Globus pallidus (tissue), 1 donor: ENCODE measurements at regions not wholly inside any gene's neighbourhood (a gene's known extent, or its start where the extent isn't known, plus 50 kb on each side); places are given as distances from the start of the nearest gene placed in this dataset.
A peak's percentile ranks its signal among the peaks of the same experiment; 100 is the strongest.

Experiments
- DNase-seq: peaks from one replicate; pipeline ENCODE4 v3.0.0-alpha.2; 2015; ENCODE audit warnings: low spot score

GRCh38 chr20:58091810-58092209 is 136.6 kb downstream of the ANKRD60 start:
- DNase-seq: no peak

- DNase-seq: no peak
These were observed 138.3 kb downstream of the ANKRD60 start for GRCh38 chr20:58090161-58090560.

DNA sequence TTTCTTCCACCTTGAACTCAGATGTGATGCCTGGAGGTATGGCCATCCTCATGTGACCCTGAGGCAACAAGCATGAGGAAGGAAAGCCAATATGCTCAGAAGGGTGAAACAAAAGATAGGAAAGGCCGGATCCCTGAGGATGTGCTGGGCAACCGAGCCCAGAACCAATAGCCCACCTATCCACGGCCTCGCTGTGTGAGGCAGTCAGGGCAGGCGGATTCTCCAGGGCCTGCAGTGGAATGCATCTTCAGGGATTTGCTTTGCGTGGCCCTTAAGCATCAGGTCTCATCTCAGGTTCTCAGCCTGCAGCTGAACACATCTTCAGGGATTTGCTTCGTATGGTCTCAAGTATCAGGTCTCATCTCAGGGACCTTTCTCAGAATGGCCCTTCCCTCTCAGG is 139.8 kb downstream of the ANKRD60 start:
- DNase-seq: no peak

DNA sequence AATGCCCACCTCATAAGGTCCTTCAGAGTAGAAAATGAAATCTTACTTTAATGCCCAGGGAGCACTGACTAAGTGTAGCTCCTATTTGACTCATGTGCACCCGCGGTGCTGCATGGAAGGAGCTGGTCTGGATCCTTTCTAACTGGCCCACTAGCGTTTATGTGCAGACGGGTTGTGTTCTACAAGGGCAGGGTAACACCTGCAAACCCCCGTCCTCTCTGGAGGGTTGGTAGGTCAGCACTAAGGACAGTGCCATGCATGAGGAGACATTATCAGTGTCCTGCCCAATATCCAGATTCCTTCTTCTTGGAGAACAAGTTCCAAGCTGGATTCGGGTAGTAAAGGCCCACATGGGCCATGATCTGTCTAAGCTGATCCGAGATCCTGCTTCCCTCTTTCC is 140.3 kb downstream of the ANKRD60 start:
- DNase-seq: no peak

DNA sequence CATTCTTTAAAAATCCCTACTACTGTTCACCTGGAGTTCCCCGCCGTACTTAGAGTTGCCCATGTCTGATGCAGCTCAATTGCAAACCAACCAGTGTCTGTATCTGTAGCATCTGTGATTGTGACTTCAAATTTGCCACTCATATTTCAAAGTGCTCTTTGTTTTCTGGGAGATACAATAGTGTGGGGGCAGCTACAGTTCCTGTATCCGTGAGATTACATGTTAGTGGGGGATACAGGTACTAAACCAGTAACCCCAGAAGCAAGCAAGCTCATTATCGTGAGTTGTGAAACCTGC is 140.9 kb downstream of the ANKRD60 start:
- DNase-seq: no peak

DNA sequence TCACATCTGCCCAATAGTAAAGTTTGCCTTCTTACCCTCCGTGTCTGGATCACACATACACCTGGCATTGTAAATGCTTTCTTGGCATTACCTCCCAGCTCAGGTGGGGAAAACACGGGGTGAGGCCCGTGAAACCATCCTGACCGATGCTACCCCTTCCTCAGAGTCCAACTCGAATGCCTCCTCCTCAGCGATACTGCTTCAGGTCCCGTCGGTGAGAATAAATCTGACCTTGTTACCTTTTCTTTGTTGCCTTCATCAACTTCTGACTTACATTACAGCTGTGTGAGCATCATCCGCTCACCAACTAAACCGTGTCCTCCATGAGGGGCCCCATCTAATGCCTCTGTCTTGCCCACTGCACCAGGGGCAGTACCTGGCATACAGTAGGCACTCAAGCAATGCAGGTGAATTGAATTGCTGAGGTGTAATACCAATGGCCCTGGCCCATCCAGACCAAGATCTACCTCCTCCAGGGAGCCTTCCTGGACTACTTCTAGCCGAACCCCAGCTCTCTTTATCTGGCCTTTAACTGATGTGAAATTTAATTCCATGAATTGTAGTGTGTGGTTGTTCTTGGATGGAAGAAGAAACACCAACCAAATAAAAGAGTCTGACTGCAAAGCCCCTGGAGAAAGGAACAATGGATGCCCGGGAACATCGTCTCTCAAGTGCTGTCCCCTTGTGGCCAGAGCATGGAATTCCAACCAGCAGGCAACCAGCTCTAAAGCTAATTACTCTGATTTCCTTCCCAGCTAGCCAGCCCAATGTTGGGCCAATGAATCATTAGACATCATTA is 141.5 kb downstream of the ANKRD60 start:
- DNase-seq: peak; percentile 30

DNA sequence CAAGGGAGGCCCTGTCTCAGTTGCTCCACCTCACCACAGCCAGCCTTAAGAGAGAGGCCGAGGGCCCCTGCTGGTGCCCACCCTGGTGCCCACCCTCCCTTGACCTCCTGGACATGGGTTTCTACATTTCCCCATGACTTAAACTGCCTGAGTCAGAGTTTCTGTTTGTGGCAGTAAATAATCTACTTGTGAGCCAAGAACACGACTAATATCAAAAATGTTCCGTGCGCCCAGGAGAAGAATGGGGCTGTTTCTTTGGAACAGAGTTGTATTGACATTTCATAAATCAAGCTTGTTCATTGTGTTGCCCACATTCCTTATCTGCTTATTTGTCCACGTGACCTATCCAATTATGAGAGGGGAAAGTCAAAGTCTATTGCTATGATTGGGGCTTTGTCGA is 143.5 kb downstream of the ANKRD60 start:
- no peak for DNase-seq

DNA sequence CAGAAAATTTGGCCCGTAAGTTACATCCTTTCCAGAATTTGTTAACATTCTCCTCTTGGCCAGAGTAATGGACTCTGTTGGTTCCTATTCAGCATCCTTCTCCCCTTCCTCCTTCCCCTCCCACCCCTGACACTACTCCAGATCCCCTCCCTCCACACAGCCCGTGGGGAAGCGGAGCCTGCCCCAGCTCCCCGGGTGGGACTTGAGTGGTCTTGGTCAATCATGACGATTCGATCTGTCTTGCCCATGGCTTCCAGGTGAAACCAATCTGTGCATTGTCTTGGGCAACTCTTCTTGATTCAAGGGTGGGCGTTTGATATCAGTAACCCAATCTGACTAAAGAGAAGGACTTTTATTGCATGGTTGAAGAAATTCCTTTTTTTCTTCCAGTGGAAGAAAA is 143.9 kb downstream of the ANKRD60 start:
- no peak for DNase-seq

DNA sequence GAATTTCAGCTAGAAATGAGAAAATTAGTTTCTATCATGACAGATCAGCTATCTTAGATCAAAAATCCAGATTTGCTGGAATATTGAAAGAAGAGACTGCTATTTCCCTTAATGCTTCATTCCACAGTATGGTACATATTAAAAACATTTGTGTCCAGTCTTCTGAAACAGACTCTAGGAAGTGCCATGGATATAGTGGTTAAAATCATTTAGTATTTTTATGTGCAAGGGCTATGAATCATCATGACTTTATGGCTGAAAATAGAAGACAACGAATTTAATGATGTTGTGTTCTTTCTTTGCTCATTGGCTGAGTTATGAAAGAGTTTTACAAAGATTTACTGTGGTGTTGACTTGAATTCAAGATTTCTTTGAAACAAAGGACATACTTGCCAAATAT is 146.6 kb downstream of the ANKRD60 start:
- DNase-seq: no peak

GRCh38 chr20:58078741-58079522 is 149.5 kb downstream of the ANKRD60 start:
- no peak for DNase-seq

DNA sequence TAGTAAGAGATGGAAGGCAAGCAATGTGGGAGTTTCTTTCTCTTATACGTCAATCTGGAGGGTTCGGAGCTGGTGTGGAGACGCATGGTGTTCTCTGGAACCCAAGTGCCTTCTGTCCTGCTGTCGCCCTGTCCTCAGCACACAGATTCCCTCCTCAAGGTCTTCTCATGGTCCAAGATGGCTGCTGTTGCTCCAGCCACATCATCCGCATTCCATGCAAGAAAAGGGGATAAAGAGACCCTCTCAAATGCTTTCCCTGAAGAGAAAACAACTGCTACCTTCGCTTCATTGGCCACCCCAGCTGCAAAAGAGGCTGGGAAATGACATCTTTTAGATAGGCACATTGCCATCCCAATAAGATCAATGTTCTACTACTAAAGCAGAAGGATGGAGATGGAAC is 151.2 kb downstream of the ANKRD60 start:
- no peak for DNase-seq

GRCh38 chr20:58076405-58076804 is 152.0 kb downstream of the ANKRD60 start:
- DNase-seq: no peak

GRCh38 chr20:58075586-58076345 is 152.7 kb downstream of the ANKRD60 start:
- no peak for DNase-seq

DNA sequence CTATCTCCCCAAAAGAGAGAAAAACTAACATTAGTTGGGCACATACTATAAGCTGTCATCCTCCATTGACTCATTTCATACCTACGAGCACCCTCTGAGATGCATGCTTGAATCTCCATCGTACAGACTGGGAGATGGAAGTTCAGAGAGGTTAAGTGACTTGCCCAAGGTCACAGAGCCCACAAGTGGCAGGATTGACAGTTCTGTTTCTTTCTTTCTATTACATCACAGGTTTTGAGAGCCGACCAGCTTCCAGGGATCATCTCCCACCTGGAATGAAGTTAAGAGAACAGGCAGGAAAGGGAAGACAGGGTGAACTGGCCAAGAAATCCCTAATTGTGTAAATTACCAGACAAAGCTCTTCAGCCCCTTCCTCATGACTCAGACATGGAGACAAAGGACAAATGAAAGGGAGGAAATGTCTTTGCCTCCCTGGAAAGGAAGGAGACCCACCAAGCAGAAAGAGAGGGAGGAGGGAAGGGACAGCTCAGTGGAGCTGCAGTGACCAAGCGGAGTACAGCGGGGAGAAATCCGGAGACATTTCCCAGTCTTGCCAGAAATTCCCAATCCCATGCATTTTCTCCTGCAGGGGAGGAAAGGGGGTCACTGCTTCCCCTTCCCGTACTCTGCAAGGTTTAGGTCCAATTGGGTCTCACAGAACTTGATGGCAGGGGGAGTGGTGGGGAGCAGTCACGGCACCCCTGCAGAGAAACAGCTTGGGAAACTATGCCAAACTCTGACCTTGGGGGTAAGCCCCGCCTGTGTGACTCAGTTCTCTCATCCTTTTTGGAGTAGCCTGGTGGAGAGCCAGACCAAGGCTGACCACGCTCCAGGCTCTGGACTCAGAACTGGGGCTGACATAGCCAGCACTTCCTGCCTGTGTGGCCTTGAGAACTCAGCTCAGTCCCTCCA is 154.3 kb downstream of the ANKRD60 start:
- DNase-seq: no peak

- DNase-seq: no peak
These were observed 155.5 kb downstream of the ANKRD60 start for GRCh38 chr20:58072695-58073671.

- DNase-seq: no peak
These were observed 156.5 kb downstream of the ANKRD60 start for GRCh38 chr20:58071991-58072390.

GRCh38 chr20:58071298-58071697 is 157.2 kb downstream of the ANKRD60 start:
- DNase-seq: no peak

DNA sequence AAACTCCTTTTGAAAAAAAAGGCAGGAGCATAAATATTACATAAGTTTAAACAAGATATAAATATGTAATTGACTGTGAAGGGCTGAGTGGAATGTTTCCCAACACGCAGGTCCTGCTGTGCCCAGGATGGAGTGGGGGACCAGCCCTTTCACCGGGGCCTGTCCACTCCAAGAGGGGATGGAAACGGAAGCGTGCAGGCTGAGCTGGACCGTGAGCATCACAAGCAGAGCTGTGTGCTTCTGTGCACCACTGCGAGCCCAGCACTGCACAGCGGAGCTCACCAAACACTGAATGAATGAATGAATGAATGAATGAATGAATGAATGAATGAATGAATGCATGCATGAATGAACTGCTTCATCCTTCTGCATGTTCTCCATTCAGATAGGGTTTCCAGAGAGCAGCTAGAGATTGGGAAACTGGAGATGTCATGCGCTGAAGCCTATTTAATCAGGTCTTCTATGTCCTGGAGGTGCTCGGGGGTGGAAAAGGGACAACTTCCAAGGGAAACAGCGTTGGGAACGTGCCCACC is 157.7 kb downstream of the ANKRD60 start:
- no peak for DNase-seq

DNA sequence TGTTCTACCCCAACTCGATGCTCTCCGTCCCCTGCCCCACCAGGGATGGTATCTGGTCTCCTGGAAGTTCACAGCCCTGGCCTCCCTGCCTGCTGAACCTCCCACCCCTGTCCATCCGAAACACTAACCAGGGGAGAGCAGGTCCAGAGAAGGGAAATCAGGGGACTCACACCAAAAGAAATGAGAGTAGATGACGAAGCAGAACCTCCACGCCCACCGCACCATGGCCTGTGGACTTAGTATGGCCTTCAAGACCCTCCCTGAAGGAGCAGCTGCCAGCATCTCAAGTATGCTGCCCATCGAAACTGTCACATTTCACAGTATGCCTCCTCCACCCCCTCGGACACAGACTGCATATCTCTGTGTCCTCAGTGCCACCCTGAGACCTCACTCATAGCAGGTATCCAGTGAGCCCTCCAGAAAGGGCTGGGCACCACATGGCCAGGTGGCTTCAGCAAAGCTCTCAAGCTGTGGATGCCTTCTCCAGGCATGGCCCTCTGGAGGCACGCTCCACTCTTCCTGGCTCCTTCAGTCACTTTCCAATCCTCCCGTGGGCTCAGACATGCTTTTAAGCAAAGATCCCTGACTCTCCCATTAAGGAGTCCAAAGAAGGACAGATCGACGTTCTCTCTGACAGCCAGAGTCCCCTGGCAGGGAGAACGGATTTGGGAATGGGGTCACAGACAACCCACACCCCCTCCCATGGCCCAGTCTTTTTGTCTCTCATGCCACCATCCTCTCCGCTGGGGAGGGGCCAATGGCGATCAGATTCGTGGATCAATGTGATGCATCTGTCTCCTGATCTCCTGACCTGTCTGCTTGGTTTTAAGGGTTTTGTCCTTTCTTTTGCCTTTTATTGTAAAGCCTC is 158.4 kb downstream of the ANKRD60 start:
- DNase-seq: no peak
